Astrocyte (in vitro differentiated cells and primary cell): ENCODE measurements at regions not wholly inside any gene's neighbourhood (a gene's known extent, or its start where the extent isn't known, plus 50 kb on each side); places are given as distances from the start of the nearest gene placed in this dataset.
"Not testable (repeated sequence)": the region's sequence is repeated elsewhere in the genome, so short reads cannot be mapped to it uniquely, and the experiment has no call there.

ENCODE experiments used
- DNase-seq: peaks from one replicate; pipeline ENCODE4 v3.0.0-alpha.2; 2010; ENCODE audit warnings: low read depth
- FAIRE-seq: peaks from 2 replicates; lab custom pipeline; 2011; peaks lifted over from hg19 to GRCh38; lab: Jason Lieb, UNC
- H2AFZ ChIP-seq: 2 replicates; pipeline ENCODE4 v1.6.0; 2012; ENCODE audit warnings: low read depth, low read length, inconsistent platforms
- H3K27ac ChIP-seq: 2 replicates; pipeline ENCODE4 v1.5.1; 2011; ENCODE audit warnings: low read depth, low read length, inconsistent platforms
- H3K27me3 ChIP-seq: 2 replicates; pipeline ENCODE4 v1.6.0; 2011; ENCODE audit warnings: low read length, inconsistent platforms; ENCODE audit not compliant: insufficient read depth
- H3K36me3 ChIP-seq: 2 replicates; pipeline ENCODE4 v1.5.1; 2011; ENCODE audit warnings: low read length, inconsistent platforms; ENCODE audit not compliant: insufficient read depth
- H3K4me1 ChIP-seq: 2 replicates; pipeline ENCODE4 v1.5.1; 2011; ENCODE audit warnings: low read length, inconsistent platforms; ENCODE audit not compliant: insufficient read depth
- H3K4me2 ChIP-seq: 2 replicates; pipeline ENCODE4 v1.6.0; 2012; ENCODE audit warnings: low read length, inconsistent platforms
- H3K4me3 ChIP-seq: 2 replicates; pipeline ENCODE4 v1.5.1; 2011; ENCODE audit warnings: low read depth, mild to moderate bottlenecking, low read length, inconsistent platforms; ENCODE audit not compliant: insufficient read depth
- H3K79me2 ChIP-seq: 2 replicates; pipeline ENCODE4 v1.6.0; 2012; ENCODE audit warnings: mild to moderate bottlenecking, low read length, inconsistent platforms; ENCODE audit not compliant: insufficient read depth
- H3K9ac ChIP-seq: 2 replicates; pipeline ENCODE4 v1.6.0; 2012; ENCODE audit warnings: mild to moderate bottlenecking, low read length, inconsistent platforms
- H3K9me3 ChIP-seq: 2 replicates; pipeline ENCODE4 v1.5.1; 2012; ENCODE audit warnings: low read depth, mild to moderate bottlenecking, low read length, inconsistent platforms; ENCODE audit not compliant: insufficient read depth
- H4K20me1 ChIP-seq: 2 replicates; pipeline ENCODE4 v1.6.0; 2012; ENCODE audit warnings: low read length, inconsistent platforms; ENCODE audit not compliant: insufficient read depth
- H3K27ac Mint-ChIP-seq: one replicate; pipeline ENCODE4 v1.8.0; 2021; ENCODE audit warnings: mild to moderate bottlenecking, mixed read lengths; ENCODE audit not compliant: unreplicated experiment
- H3K27me3 Mint-ChIP-seq: one replicate; pipeline ENCODE4 v1.8.0; 2021; ENCODE audit warnings: low read depth, mixed read lengths; ENCODE audit not compliant: unreplicated experiment
- H3K36me3 Mint-ChIP-seq: one replicate; pipeline ENCODE4 v1.8.0; 2021; ENCODE audit warnings: low read depth, mixed read lengths; ENCODE audit not compliant: unreplicated experiment
- H3K4me1 Mint-ChIP-seq: one replicate; pipeline ENCODE4 v1.8.0; 2021; ENCODE audit warnings: low read depth, mixed read lengths; ENCODE audit not compliant: unreplicated experiment
- H3K4me3 Mint-ChIP-seq: one replicate; pipeline ENCODE4 v1.8.0; 2021; ENCODE audit warnings: mild to moderate bottlenecking, moderate library complexity, mixed read lengths; ENCODE audit not compliant: unreplicated experiment
- H3K9me3 Mint-ChIP-seq: one replicate; pipeline ENCODE4 v1.8.0; 2021; ENCODE audit warnings: mild to moderate bottlenecking, mixed read lengths; ENCODE audit not compliant: unreplicated experiment
- CTCF ChIP-seq: IDR thresholded peaks from 2 replicates; pipeline ENCODE4 v1.5.1; 2011; ENCODE audit warnings: low read depth, mild to moderate bottlenecking, inconsistent platforms, low read length, moderate library complexity; ENCODE audit not compliant: insufficient read depth
- EZH2 ChIP-seq: IDR thresholded peaks from 2 replicates; pipeline ENCODE4 v1.6.1; 2012; ENCODE audit warnings: mild to moderate bottlenecking, low read length, inconsistent platforms; ENCODE audit not compliant: insufficient read depth

- Mint-ChIP-seq H3K27ac (no peak overlapping the region), H3K4me1 (no peaks in the 10 kb centered on the region), H3K9me3 (no peaks in the 10 kb centered on the region), H3K4me3 (no peak overlapping the region), H3K27me3 (peaks cover 11% of the 10 kb centered on the region), H3K36me3 (no peaks in the 10 kb centered on the region)
- Histone ChIP-seq H3K27ac (no peak overlapping the region), H3K4me3 (no peak overlapping the region), H3K79me2 (no peaks in the 10 kb centered on the region), H3K36me3 (no peaks in the 10 kb centered on the region), H4K20me1 (no peaks in the 10 kb centered on the region), H3K9ac (no peak overlapping the region), H3K4me2 (no peak overlapping the region), H3K4me1 (no peaks in the 10 kb centered on the region), H3K27me3 (no peaks in the 10 kb centered on the region), H3K9me3 (peaks cover 5% of the 10 kb centered on the region), H2AFZ (no peak overlapping the region)
- no peak for FAIRE-seq
- no peak for DNase-seq
- TF ChIP-seq EZH2 = no peak
- TF ChIP-seq CTCF = no peak
These were observed 147.9 kb downstream of the MYCN start for GRCh38 chr2:16088035-16088801.

GRCh38 chr2:16086136-16086535 lies 145.8 kb downstream of the MYCN start:
- not testable (repeated sequence) for H3K4me1 Mint-ChIP-seq, H3K4me1 ChIP-seq, FAIRE-seq, H3K9me3 ChIP-seq, H3K36me3 Mint-ChIP-seq, DNase-seq, H3K4me3 Mint-ChIP-seq, H3K4me2 ChIP-seq, H3K79me2 ChIP-seq, H3K36me3 ChIP-seq, H3K4me3 ChIP-seq, H3K9me3 Mint-ChIP-seq, H4K20me1 ChIP-seq, H2AFZ ChIP-seq, H3K27me3 ChIP-seq, H3K27ac ChIP-seq, H3K27ac Mint-ChIP-seq, H3K9ac ChIP-seq
- peaks cover 21% of the 10 kb centered on the region for H3K27me3 Mint-ChIP-seq

GRCh38 chr2:16085073-16085472 lies 144.7 kb downstream of the MYCN start:
- no peaks in the 10 kb centered on the region for H4K20me1 ChIP-seq
- H3K36me3 ChIP-seq = no peaks in the 10 kb centered on the region
- no peak overlapping the region for H3K9ac ChIP-seq
- no peak overlapping the region for H2AFZ ChIP-seq
- no peaks in the 10 kb centered on the region for H3K4me1 ChIP-seq
- no peaks in the 10 kb centered on the region for H3K4me1 Mint-ChIP-seq
- H3K4me3 Mint-ChIP-seq = no peak overlapping the region
- no peaks in the 10 kb centered on the region for H3K79me2 ChIP-seq
- no peaks in the 10 kb centered on the region for H3K27me3 ChIP-seq
- H3K36me3 Mint-ChIP-seq = no peaks in the 10 kb centered on the region
- FAIRE-seq (no peak), DNase-seq (no peak)
- H3K4me3 ChIP-seq = no peak overlapping the region
- peaks cover 1% of the 10 kb centered on the region for H3K9me3 Mint-ChIP-seq
- no peaks in the 10 kb centered on the region for H3K9me3 ChIP-seq
- H3K27ac ChIP-seq = no peak overlapping the region
- peaks cover 24% of the 10 kb centered on the region for H3K27me3 Mint-ChIP-seq
- no peak overlapping the region for H3K4me2 ChIP-seq
- no peak for TF ChIP-seq CTCF
- TF ChIP-seq EZH2 = no peak
- no peak overlapping the region for H3K27ac Mint-ChIP-seq
